Breast epithelium (tissue), 3 donors: ENCODE measurements at regions not wholly inside any gene's neighbourhood (a gene's known extent, or its start where the extent isn't known, plus 50 kb on each side); places are given as distances from the start of the nearest gene placed in this dataset.

Experiments
- POLR2A ChIP-seq: fragments of 450-650 bp; IDR thresholded peaks from one replicate; pipeline ENCODE4 v1.6.1; 2016; ENCODE audit warnings: antibody characterized with exemption, mild to moderate bottlenecking, moderate library complexity
- POLR2AphosphoS5 ChIP-seq, 3 donors: sonication (generic); formaldehyde crosslinking; IDR thresholded peaks; one replicate each; pipeline ENCODE4 v1.6.1; 2017; ENCODE audit warnings: antibody characterized with exemption in 3 of 3
- TF ChIP-seq, protein P1 (sequence below), 3 donors: fragments of 450-650 bp; IDR thresholded peaks; one replicate each; pipeline ENCODE4 v1.5.1; 2016 to 2017; ENCODE audit warnings: antibody characterized with exemption in 3 of 3, mild to moderate bottlenecking in 3 of 3, moderate library complexity in 3 of 3

DNA sequence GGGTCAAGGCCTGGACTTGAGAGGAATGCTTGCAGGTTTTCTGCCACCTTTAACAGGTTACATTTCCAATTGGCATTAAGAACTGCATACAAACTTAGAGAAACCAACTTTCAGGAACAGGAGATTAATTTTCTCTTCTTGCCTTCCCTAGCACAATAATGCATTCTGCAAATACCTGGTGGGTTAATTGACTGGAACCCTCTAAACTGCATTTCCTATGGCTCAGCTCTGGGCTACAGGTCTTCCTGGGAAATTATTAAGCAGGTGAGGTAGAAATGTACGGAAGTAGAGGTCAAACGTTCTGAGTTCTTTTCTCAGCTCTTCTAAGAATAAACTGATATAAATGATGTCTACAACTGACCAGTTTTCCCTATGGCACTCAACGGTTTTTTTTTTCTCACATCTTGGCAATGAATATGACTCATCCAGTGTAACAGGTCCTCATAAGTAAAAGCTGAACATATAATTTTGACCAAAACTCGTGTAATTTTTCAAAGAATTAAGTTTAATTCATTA, 144.9 kb upstream of the PELI2 start:
- TF ChIP-seq POLR2A (no peak), POLR2AphosphoS5 (IDR thresholded peaks at IDR 0.05) (no peak)
- TF ChIP-seq, protein P1, sequence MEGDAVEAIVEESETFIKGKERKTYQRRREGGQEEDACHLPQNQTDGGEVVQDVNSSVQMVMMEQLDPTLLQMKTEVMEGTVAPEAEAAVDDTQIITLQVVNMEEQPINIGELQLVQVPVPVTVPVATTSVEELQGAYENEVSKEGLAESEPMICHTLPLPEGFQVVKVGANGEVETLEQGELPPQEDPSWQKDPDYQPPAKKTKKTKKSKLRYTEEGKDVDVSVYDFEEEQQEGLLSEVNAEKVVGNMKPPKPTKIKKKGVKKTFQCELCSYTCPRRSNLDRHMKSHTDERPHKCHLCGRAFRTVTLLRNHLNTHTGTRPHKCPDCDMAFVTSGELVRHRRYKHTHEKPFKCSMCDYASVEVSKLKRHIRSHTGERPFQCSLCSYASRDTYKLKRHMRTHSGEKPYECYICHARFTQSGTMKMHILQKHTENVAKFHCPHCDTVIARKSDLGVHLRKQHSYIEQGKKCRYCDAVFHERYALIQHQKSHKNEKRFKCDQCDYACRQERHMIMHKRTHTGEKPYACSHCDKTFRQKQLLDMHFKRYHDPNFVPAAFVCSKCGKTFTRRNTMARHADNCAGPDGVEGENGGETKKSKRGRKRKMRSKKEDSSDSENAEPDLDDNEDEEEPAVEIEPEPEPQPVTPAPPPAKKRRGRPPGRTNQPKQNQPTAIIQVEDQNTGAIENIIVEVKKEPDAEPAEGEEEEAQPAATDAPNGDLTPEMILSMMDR (IDR thresholded peaks at IDR 0.05) = no peak
